DND-41 (cell line): ENCODE measurements at regions not wholly inside any gene's neighbourhood (a gene's known extent, or its start where the extent isn't known, plus 50 kb on each side); places are given as distances from the start of the nearest gene placed in this dataset.
"Not testable (repeated sequence)": the region's sequence is repeated elsewhere in the genome, so short reads cannot be mapped to it uniquely, and the experiment has no call there.

ENCODE experiments used
- ATAC-seq: fragments of 200-7000 bp; cut with Tn5 transposase; 3 replicates; pipeline ENCODE4 v1.9.1; 2021; ENCODE audit warnings: low read depth; ENCODE audit not compliant: insufficient read depth
- DNase-seq: peaks from one replicate; pipeline ENCODE4 v3.0.0-alpha.2; 2020
- H2AFZ ChIP-seq: 2 replicates; pipeline ENCODE4 v1.6.0; 2012; ENCODE audit warnings: low read depth, low read length
- H3K27ac ChIP-seq: 2 replicates; pipeline ENCODE4 v1.5.1; 2012; ENCODE audit warnings: low read length, inconsistent platforms
- H3K27me3 ChIP-seq: fragments of 200-600 bp; sonication (generic); 2 replicates; pipeline ENCODE4 v1.6.0; 2012; ENCODE audit warnings: low read length, mild to moderate bottlenecking, inconsistent platforms; ENCODE audit not compliant: insufficient read depth, poor library complexity
- H3K36me3 ChIP-seq: 2 replicates; pipeline ENCODE4 v1.5.1; 2012; ENCODE audit warnings: low read length, inconsistent platforms; ENCODE audit not compliant: insufficient read depth
- H3K4me1 ChIP-seq: 2 replicates; pipeline ENCODE4 v1.5.1; 2012; ENCODE audit warnings: mild to moderate bottlenecking, low read length; ENCODE audit not compliant: insufficient read depth
- H3K4me2 ChIP-seq: 2 replicates; pipeline ENCODE4 v1.6.0; 2012; ENCODE audit warnings: mild to moderate bottlenecking, moderate library complexity, low read length, inconsistent platforms; ENCODE audit not compliant: insufficient read depth
- H3K4me3 ChIP-seq, 2 experiments: fragments of 200-600 bp in 1 of 2; shearing (Covaris generic) in 1 of 2; 2 replicates each; pipeline ENCODE4 v1.5.1; 2012 to 2016; ENCODE audit warnings: inconsistent platforms in 2 of 2, low read length in 2 of 2, mild to moderate bottlenecking in 2 of 2, low read depth in 1 of 2, moderate library complexity in 1 of 2
- H3K79me2 ChIP-seq: 2 replicates; pipeline ENCODE4 v1.6.0; 2012; ENCODE audit warnings: low read length, inconsistent platforms; ENCODE audit not compliant: insufficient read depth
- H3K9ac ChIP-seq: 2 replicates; pipeline ENCODE4 v1.6.0; 2012; ENCODE audit warnings: low read depth, mild to moderate bottlenecking, inconsistent platforms, low read length, moderate library complexity
- H3K9me3 ChIP-seq: 2 replicates; pipeline ENCODE4 v1.5.1; 2012; ENCODE audit warnings: low read length, moderate library complexity, mild to moderate bottlenecking, inconsistent platforms; ENCODE audit not compliant: insufficient read depth, severe bottlenecking
- H4K20me1 ChIP-seq: 2 replicates; pipeline ENCODE4 v1.6.0; 2012; ENCODE audit warnings: low read length; ENCODE audit not compliant: insufficient read depth
- CTCF ChIP-seq: IDR thresholded peaks from 2 replicates; pipeline ENCODE4 v1.5.1; 2012; ENCODE audit warnings: borderline replicate concordance, low read length, moderate library complexity, mild to moderate bottlenecking; ENCODE audit not compliant: poor library complexity, severe bottlenecking; ENCODE audit errors: extremely low read depth
- EZH2 ChIP-seq: IDR thresholded peaks from 3 replicates; pipeline ENCODE4 v1.6.1; 2012; ENCODE audit warnings: borderline replicate concordance, low read depth, mild to moderate bottlenecking, moderate library complexity, low read length, inconsistent platforms; ENCODE audit not compliant: severe bottlenecking

GRCh38 chr13:54092686-54093085 lies 1064.1 kb downstream of the OLFM4 start:
- H3K9me3 ChIP-seq, result no peaks in the 10 kb centered on the region
- H3K4me3 ChIP-seq, result no peak overlapping the region
- H3K27me3 ChIP-seq, result no peaks in the 10 kb centered on the region
- H2AFZ ChIP-seq, result no peak overlapping the region
- H3K9ac ChIP-seq, result no peak overlapping the region
- no peak overlapping the region for H3K4me2 ChIP-seq
- H3K79me2 ChIP-seq, result no peaks in the 10 kb centered on the region
- TF ChIP-seq CTCF (no peak), EZH2 (no peak)
- no peak overlapping the region for H3K27ac ChIP-seq
- ATAC-seq, result no peak
- no peak for DNase-seq
- no peaks in the 10 kb centered on the region for H3K4me1 ChIP-seq
- no peaks in the 10 kb centered on the region for H4K20me1 ChIP-seq
- no peaks in the 10 kb centered on the region for H3K36me3 ChIP-seq

GRCh38 chr13:54110597-54110996 lies 1082.0 kb downstream of the OLFM4 start:
- H2AFZ ChIP-seq, result no peak overlapping the region
- no peak overlapping the region for H3K4me3 ChIP-seq
- no peaks in the 10 kb centered on the region for H3K79me2 ChIP-seq
- H3K27me3 ChIP-seq, result no peaks in the 10 kb centered on the region
- TF ChIP-seq EZH2 (no peak), CTCF (no peak)
- no peaks in the 10 kb centered on the region for H3K4me1 ChIP-seq
- H3K9ac ChIP-seq, result no peak overlapping the region
- no peaks in the 10 kb centered on the region for H3K9me3 ChIP-seq
- no peak for ATAC-seq
- DNase-seq, result no peak
- no peaks in the 10 kb centered on the region for H3K36me3 ChIP-seq
- H3K4me2 ChIP-seq, result no peak overlapping the region
- no peaks in the 10 kb centered on the region for H4K20me1 ChIP-seq
- no peak overlapping the region for H3K27ac ChIP-seq

- no peaks in the 10 kb centered on the region for H3K4me1 ChIP-seq
- TF ChIP-seq EZH2 (no peak), CTCF (no peak)
- no peaks in the 10 kb centered on the region for H4K20me1 ChIP-seq
- H3K4me2 ChIP-seq, result no peak overlapping the region
- H3K4me3 ChIP-seq, result no peak overlapping the region
- H3K27ac ChIP-seq, result no peak overlapping the region
- H3K36me3 ChIP-seq, result no peaks in the 10 kb centered on the region
- DNase-seq (no peak), ATAC-seq (no peak)
- no peak overlapping the region for H3K9ac ChIP-seq
- no peak overlapping the region for H2AFZ ChIP-seq
- no peaks in the 10 kb centered on the region for H3K79me2 ChIP-seq
- H3K27me3 ChIP-seq, result no peaks in the 10 kb centered on the region
- H3K9me3 ChIP-seq, result no peaks in the 10 kb centered on the region
These were observed 1096.1 kb downstream of the OLFM4 start for GRCh38 chr13:54124700-54125099.

- H2AFZ ChIP-seq, H3K4me3 ChIP-seq, H3K36me3 ChIP-seq, H3K9me3 ChIP-seq, H3K4me2 ChIP-seq, H3K79me2 ChIP-seq, ATAC-seq, H4K20me1 ChIP-seq, H3K4me1 ChIP-seq, DNase-seq, H3K27ac ChIP-seq, H3K9ac ChIP-seq, H3K27me3 ChIP-seq: not testable (repeated sequence)
These were observed 1102.3 kb downstream of the OLFM4 start for GRCh38 chr13:54130931-54131330.

GRCh38 chr13:54131433-54131832 lies 1102.8 kb downstream of the OLFM4 start:
- H3K9ac ChIP-seq, H3K36me3 ChIP-seq, DNase-seq, ATAC-seq, H3K4me3 ChIP-seq, H3K4me1 ChIP-seq, H3K9me3 ChIP-seq, H3K27ac ChIP-seq, H3K79me2 ChIP-seq, H3K4me2 ChIP-seq, H4K20me1 ChIP-seq, H2AFZ ChIP-seq, H3K27me3 ChIP-seq: not testable (repeated sequence)

GRCh38 chr13:54132127-54132526 lies 1103.5 kb downstream of the OLFM4 start:
- H3K4me3 ChIP-seq, H3K27ac ChIP-seq, H3K9me3 ChIP-seq, H3K27me3 ChIP-seq, H3K36me3 ChIP-seq, H3K79me2 ChIP-seq, DNase-seq, ATAC-seq, H2AFZ ChIP-seq, H4K20me1 ChIP-seq, H3K4me1 ChIP-seq, H3K9ac ChIP-seq, H3K4me2 ChIP-seq: not testable (repeated sequence)
